CD14-positive monocyte (primary cell): ENCODE measurements at regions not wholly inside any gene's neighbourhood (a gene's known extent, or its start where the extent isn't known, plus 50 kb on each side); places are given as distances from the start of the nearest gene placed in this dataset.
"Not testable (repeated sequence)": the region's sequence is repeated elsewhere in the genome, so short reads cannot be mapped to it uniquely, and the experiment has no call there.

Experiments
- DNase-seq, 3 donors: peaks; one replicate each; pipeline ENCODE4 v3.0.0-alpha.2; 2011 to 2022
- H2AFZ ChIP-seq: 2 replicates; pipeline ENCODE4 v1.6.0; 2012; ENCODE audit warnings: mild to moderate bottlenecking, low read depth, low read length, inconsistent platforms; ENCODE audit not compliant: insufficient read depth, poor library complexity, severe bottlenecking
- H3K27ac ChIP-seq, 2 donors: 1 replicate in 1 of 2; 2 replicates in 1 of 2; pipeline ENCODE4 v1.5.1; 2012 to 2013; ENCODE audit warnings: low read length in 2 of 2, control low read depth in 1 of 2, inconsistent platforms in 1 of 2, low read depth in 1 of 2, mild to moderate bottlenecking in 1 of 2
- H3K27me3 ChIP-seq, 2 donors: one replicate each; pipeline versions ENCODE4 v1.6.0 to v1.6.1; 2011 to 2013; ENCODE audit warnings: low read length in 2 of 2; ENCODE audit not compliant: control insufficient read depth in 2 of 2, insufficient read depth in 2 of 2
- H3K36me3 ChIP-seq, 2 donors: replicated peaks in 1 of 2; 1 replicate in 1 of 2; 2 replicates in 1 of 2; pipeline versions ENCODE4 v1.5.1 to v1.6.1; 2012 to 2013; ENCODE audit warnings: low read length in 2 of 2, control low read depth in 1 of 2, inconsistent platforms in 1 of 2, mild to moderate bottlenecking in 1 of 2; ENCODE audit not compliant: insufficient read depth in 2 of 2, control insufficient read depth in 1 of 2
- H3K4me1 ChIP-seq, 2 donors: 1 replicate in 1 of 2; 2 replicates in 1 of 2; pipeline versions ENCODE4 v1.5.1 to v1.6.1; 2012 to 2013; ENCODE audit warnings: low read length in 2 of 2, control low read depth in 1 of 2, inconsistent platforms in 1 of 2, mild to moderate bottlenecking in 1 of 2, moderate library complexity in 1 of 2; ENCODE audit not compliant: insufficient read depth in 2 of 2, control insufficient read depth in 1 of 2
- H3K4me2 ChIP-seq: replicated peaks from 2 replicates; pipeline ENCODE3; 2012; ENCODE audit warnings: low read length, moderate library complexity, mild to moderate bottlenecking; ENCODE audit not compliant: poor library complexity, severe bottlenecking; ENCODE audit errors: extremely low read depth
- H3K4me3 ChIP-seq, 3 experiments: fragments of 200-600 bp in 1 of 3; sonication (generic) in 1 of 3; replicated peaks in 1 of 3; 1 replicate in 2 of 3; 2 replicates in 1 of 3; pipeline ENCODE4 v1.5.1; 2011 to 2013; ENCODE audit warnings: low read length in 3 of 3, mild to moderate bottlenecking in 3 of 3, control low read depth in 2 of 3, low read depth in 2 of 3, inconsistent platforms in 1 of 3, moderate library complexity in 1 of 3
- H3K79me2 ChIP-seq: 2 replicates; pipeline ENCODE4 v1.6.0; 2012; ENCODE audit warnings: mild to moderate bottlenecking, control low read depth, inconsistent platforms, low read length, moderate library complexity; ENCODE audit not compliant: insufficient read depth
- H3K9ac ChIP-seq: 2 replicates; pipeline ENCODE4 v1.6.0; 2017; ENCODE audit warnings: low read length, mild to moderate bottlenecking; ENCODE audit not compliant: insufficient read depth, poor library complexity, severe bottlenecking
- H3K9me3 ChIP-seq, 2 donors: replicated peaks in 1 of 2; 1 replicate in 1 of 2; 2 replicates in 1 of 2; pipeline versions ENCODE4 v1.5.1 to v1.6.1; 2012 to 2013; ENCODE audit warnings: low read length in 2 of 2, control low read depth in 1 of 2; ENCODE audit not compliant: control insufficient read depth in 1 of 2, insufficient read depth in 1 of 2
- H4K20me1 ChIP-seq: 2 replicates; pipeline ENCODE4 v1.6.0; 2012; ENCODE audit warnings: mild to moderate bottlenecking, low read length, control low read depth, moderate library complexity; ENCODE audit not compliant: insufficient read depth
- H3K27ac Mint-ChIP-seq, 7 donors: one replicate each; pipeline ENCODE4 v1.8.0; 2020; ENCODE audit warnings: mild to moderate bottlenecking in 7 of 7, mixed read lengths in 7 of 7, moderate library complexity in 6 of 7, inconsistent platforms in 2 of 7
- H3K27me3 Mint-ChIP-seq, 3 donors: one replicate each; pipeline ENCODE4 v1.8.0; 2021 to 2022; ENCODE audit warnings: low read depth in 3 of 3, mild to moderate bottlenecking in 3 of 3, mixed read lengths in 3 of 3, moderate library complexity in 3 of 3, inconsistent platforms in 1 of 3
- H3K36me3 Mint-ChIP-seq, 2 donors: one replicate each; pipeline ENCODE4 v1.8.0; 2020; ENCODE audit warnings: mixed read lengths in 2 of 2, inconsistent platforms in 1 of 2, mild to moderate bottlenecking in 1 of 2
- H3K4me1 Mint-ChIP-seq: one replicate; pipeline ENCODE4 v1.8.0; 2020; ENCODE audit warnings: mild to moderate bottlenecking, mixed read lengths
- H3K4me3 Mint-ChIP-seq, 2 donors: one replicate each; pipeline ENCODE4 v1.8.0; 2020; ENCODE audit warnings: mild to moderate bottlenecking in 2 of 2, mixed read lengths in 2 of 2, moderate library complexity in 1 of 2
- H3K9me3 Mint-ChIP-seq, 7 donors: one replicate each; pipeline ENCODE4 v1.8.0; 2020 to 2022; ENCODE audit warnings: mixed read lengths in 7 of 7, mild to moderate bottlenecking in 6 of 7, moderate library complexity in 6 of 7, inconsistent platforms in 2 of 7
- WGBS: methylation state at CpG from one replicate; pipeline ENCODE4 v1.1.5; 2013; ENCODE audit warnings: missing lambda C conversion rate; ENCODE audit not compliant: insufficient coverage; 5-methylcytosine and 5-hydroxymethylcytosine counted together
- intact Hi-C, 2 donors: fragments of 100-400 bp; cut with micrococcal nuclease; formaldehyde crosslinking; loops; one replicate each; pipeline versions ENCODE4 v1.15.0 to v1.15.1; 2023

GRCh38 chr2:97321936-97322713, 209.2 kb downstream of the ANKRD36 start:
- DNase-seq, H3K4me2 ChIP-seq, H3K4me3 ChIP-seq, H3K9me3 ChIP-seq, H2AFZ ChIP-seq, intact Hi-C loops, H3K9me3 Mint-ChIP-seq, H3K4me1 ChIP-seq, H3K4me1 Mint-ChIP-seq, H4K20me1 ChIP-seq, H3K27ac ChIP-seq, H3K4me3 Mint-ChIP-seq, H3K27me3 Mint-ChIP-seq, H3K36me3 ChIP-seq, H3K36me3 Mint-ChIP-seq, H3K9ac ChIP-seq, H3K27me3 ChIP-seq, H3K27ac Mint-ChIP-seq, H3K79me2 ChIP-seq: not testable (repeated sequence)
- no CpG with 5 or more reads among the region's 9 CpGs for WGBS

GRCh38 chr2:97315358-97315757, 202.4 kb downstream of the ANKRD36 start:
- H3K27ac Mint-ChIP-seq, DNase-seq, H3K9ac ChIP-seq, intact Hi-C loops, H3K4me3 Mint-ChIP-seq, H4K20me1 ChIP-seq, H2AFZ ChIP-seq, H3K27me3 ChIP-seq, H3K9me3 ChIP-seq, H3K36me3 ChIP-seq, H3K79me2 ChIP-seq, H3K4me1 Mint-ChIP-seq, H3K4me2 ChIP-seq, H3K4me1 ChIP-seq, H3K9me3 Mint-ChIP-seq, H3K36me3 Mint-ChIP-seq, H3K27me3 Mint-ChIP-seq, H3K4me3 ChIP-seq, H3K27ac ChIP-seq: not testable (repeated sequence)
- WGBS, result no CpG with 5 or more reads among the region's 4 CpGs

- H3K4me2 ChIP-seq, H3K27me3 Mint-ChIP-seq, H3K4me1 Mint-ChIP-seq, H3K27me3 ChIP-seq, H4K20me1 ChIP-seq, H3K9me3 Mint-ChIP-seq, H3K27ac ChIP-seq, H3K4me1 ChIP-seq, H3K79me2 ChIP-seq, intact Hi-C loops, H3K9me3 ChIP-seq, H3K9ac ChIP-seq, H3K27ac Mint-ChIP-seq, H3K36me3 Mint-ChIP-seq, DNase-seq, H2AFZ ChIP-seq, H3K4me3 Mint-ChIP-seq, H3K4me3 ChIP-seq, H3K36me3 ChIP-seq: not testable (repeated sequence)
- WGBS, result no CpG with 5 or more reads among the region's 3 CpGs
These were observed 199.5 kb downstream of the ANKRD36 start for GRCh38 chr2:97312426-97312825.

GRCh38 chr2:97305426-97305825, 192.5 kb downstream of the ANKRD36 start:
- H3K4me1 Mint-ChIP-seq, intact Hi-C loops, H4K20me1 ChIP-seq, H2AFZ ChIP-seq, H3K4me1 ChIP-seq, H3K4me2 ChIP-seq, H3K27ac ChIP-seq, H3K4me3 Mint-ChIP-seq, H3K9me3 ChIP-seq, DNase-seq, H3K79me2 ChIP-seq, H3K36me3 Mint-ChIP-seq, H3K27ac Mint-ChIP-seq, H3K9me3 Mint-ChIP-seq, H3K4me3 ChIP-seq, H3K9ac ChIP-seq, H3K27me3 ChIP-seq, H3K27me3 Mint-ChIP-seq, H3K36me3 ChIP-seq: not testable (repeated sequence)
- no CpG with 5 or more reads among the region's 5 CpGs for WGBS
